ENCODE measurements at regions not wholly inside any gene's neighbourhood (a gene's known extent, or its start where the extent isn't known, plus 50 kb on each side); places are given as distances from the start of the nearest gene placed in this dataset.

DNA sequence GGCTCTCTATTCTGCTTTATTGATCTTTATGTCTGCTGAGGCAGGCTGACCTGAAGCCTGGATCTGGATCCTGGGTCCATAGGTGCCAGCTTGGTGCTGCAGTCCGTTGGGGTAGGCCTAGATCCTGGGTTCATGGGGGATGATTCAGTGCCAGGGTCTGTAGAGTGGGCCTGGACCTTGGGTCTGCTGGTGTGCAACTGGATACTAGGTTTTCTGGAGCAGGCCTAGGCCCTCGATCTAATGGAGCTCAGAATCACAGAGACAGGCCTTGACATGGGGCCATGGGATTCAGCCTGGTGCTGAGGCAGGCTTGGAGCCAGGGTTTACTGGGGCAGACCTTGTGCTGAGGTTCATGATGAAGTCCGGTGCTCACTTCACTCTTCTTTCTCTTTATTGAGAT, 358.6 kb downstream of the TEX13C start:
- no peak overlapping the region for H3K4me2 ChIP-seq (ENCODE audit: low read length)
- no peaks in the 10 kb centered on the region; the same call in 1 of the 2 replicates for H3K36me3 ChIP-seq (ENCODE audit: control insufficient read depth, low read length)
- H3K9me3 ChIP-seq (ENCODE audit: control insufficient read depth, insufficient read depth, low read length) = peaks cover 6% of the 10 kb centered on the region; the same call in 1 of the 2 replicates
- TF ChIP-seq, protein P1, sequence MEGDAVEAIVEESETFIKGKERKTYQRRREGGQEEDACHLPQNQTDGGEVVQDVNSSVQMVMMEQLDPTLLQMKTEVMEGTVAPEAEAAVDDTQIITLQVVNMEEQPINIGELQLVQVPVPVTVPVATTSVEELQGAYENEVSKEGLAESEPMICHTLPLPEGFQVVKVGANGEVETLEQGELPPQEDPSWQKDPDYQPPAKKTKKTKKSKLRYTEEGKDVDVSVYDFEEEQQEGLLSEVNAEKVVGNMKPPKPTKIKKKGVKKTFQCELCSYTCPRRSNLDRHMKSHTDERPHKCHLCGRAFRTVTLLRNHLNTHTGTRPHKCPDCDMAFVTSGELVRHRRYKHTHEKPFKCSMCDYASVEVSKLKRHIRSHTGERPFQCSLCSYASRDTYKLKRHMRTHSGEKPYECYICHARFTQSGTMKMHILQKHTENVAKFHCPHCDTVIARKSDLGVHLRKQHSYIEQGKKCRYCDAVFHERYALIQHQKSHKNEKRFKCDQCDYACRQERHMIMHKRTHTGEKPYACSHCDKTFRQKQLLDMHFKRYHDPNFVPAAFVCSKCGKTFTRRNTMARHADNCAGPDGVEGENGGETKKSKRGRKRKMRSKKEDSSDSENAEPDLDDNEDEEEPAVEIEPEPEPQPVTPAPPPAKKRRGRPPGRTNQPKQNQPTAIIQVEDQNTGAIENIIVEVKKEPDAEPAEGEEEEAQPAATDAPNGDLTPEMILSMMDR (IDR thresholded peaks at IDR 0.05; ENCODE audit: low read depth, low read length, poor library complexity, severe bottlenecking) = no peak
- no peak for TF ChIP-seq EZH2phosphoT487 (IDR thresholded peaks at IDR 0.05; ENCODE audit: borderline replicate concordance, low read length)
- H3K27ac ChIP-seq (ENCODE audit: low read depth, low read length) = no peak overlapping the region
- H3F3A ChIP-seq (ENCODE audit: control insufficient read depth, insufficient read depth) = peaks cover 7% of the 10 kb centered on the region; the same call in 1 of the 2 replicates
- peaks cover 43% of the 10 kb centered on the region for H3K4me1 ChIP-seq (ENCODE audit: control insufficient read depth, low read length)
- no peaks in the 10 kb centered on the region for H4K20me1 ChIP-seq (ENCODE audit: control insufficient read depth, insufficient read depth, low read depth, low read length)
- H3K79me2 ChIP-seq (ENCODE audit: control insufficient read depth, low read length) = no peaks in the 10 kb centered on the region
- H3K4me3 ChIP-seq (ENCODE audit: low read length) = no peak overlapping the region
- H3K27me3 ChIP-seq (ENCODE audit: control insufficient read depth, low read length) = no peaks in the 10 kb centered on the region
- no peaks in the 10 kb centered on the region for H3K9me2 ChIP-seq (replicated peaks; ENCODE audit: control insufficient read depth, low read length)

DNA sequence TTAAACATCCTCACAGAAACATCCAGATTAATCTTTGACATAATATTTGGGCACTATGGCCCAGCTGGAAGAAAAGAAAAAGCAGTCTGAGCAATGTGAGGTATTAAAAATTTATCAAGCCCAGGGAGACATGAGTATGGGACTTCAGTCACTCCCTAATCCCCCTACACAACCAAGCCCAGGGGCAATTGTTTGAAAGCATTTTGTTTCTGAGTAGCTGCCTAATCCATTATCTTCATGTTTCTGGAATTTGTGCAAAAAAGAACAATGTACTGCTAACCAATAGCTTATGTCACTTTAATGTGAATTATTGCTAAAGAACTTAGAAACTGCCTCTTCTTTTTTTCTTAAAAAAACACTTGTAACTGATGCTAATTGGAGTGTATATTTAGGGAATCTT, 360.7 kb downstream of the TEX13C start:
- no peaks in the 10 kb centered on the region for H4K20me1 ChIP-seq (ENCODE audit: control insufficient read depth, insufficient read depth, low read depth, low read length)
- H3K4me3 ChIP-seq (ENCODE audit: low read length) = peak overlapping the region; percentile 63
- no peaks in the 10 kb centered on the region for H3K79me2 ChIP-seq (ENCODE audit: control insufficient read depth, low read length)
- H3K4me1 ChIP-seq (ENCODE audit: control insufficient read depth, low read length) = peaks cover 44% of the 10 kb centered on the region
- H3K27me3 ChIP-seq (ENCODE audit: control insufficient read depth, low read length) = no peaks in the 10 kb centered on the region
- H3F3A ChIP-seq (ENCODE audit: control insufficient read depth, insufficient read depth) = peaks cover 7% of the 10 kb centered on the region; the same call in 1 of the 2 replicates
- H3K4me2 ChIP-seq (ENCODE audit: low read length) = peak overlapping the region; percentile 82
- no peaks in the 10 kb centered on the region for H3K9me2 ChIP-seq (replicated peaks; ENCODE audit: control insufficient read depth, low read length)
- peak overlapping the region; percentile 98 for H3K27ac ChIP-seq (ENCODE audit: low read depth, low read length)
- H3K9me3 ChIP-seq (ENCODE audit: control insufficient read depth, insufficient read depth, low read length) = no peaks in the 10 kb centered on the region
- no peaks in the 10 kb centered on the region; the same call in 1 of the 2 replicates for H3K36me3 ChIP-seq (ENCODE audit: control insufficient read depth, low read length)
- no peak for TF ChIP-seq EZH2phosphoT487 (IDR thresholded peaks at IDR 0.05; ENCODE audit: borderline replicate concordance, low read length)
- TF ChIP-seq, protein P1 (IDR thresholded peaks at IDR 0.05; ENCODE audit: low read depth, low read length, poor library complexity, severe bottlenecking) = no peak

DNA sequence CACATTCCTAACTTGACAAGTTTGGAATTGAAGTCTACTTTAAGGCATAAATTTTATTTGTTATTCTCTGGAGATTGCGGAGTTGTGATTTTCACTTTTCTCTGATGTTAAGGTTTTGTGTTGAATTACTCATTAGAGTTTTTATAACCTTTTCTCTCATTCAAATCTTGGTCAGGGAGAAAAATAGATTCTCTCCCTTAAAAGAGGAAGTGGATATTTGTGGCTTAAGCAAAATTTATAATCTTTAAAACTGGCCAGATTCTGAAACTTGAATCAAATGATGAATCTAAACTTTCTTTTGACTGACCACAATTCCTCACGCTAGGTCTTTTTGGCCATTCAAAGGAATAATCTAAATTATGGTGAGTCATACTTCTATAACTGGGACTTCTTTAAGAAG, 361.4 kb downstream of the TEX13C start:
- no peaks in the 10 kb centered on the region for H3K9me2 ChIP-seq (replicated peaks; ENCODE audit: control insufficient read depth, low read length)
- peak overlapping the region; percentile 98 for H3K27ac ChIP-seq (ENCODE audit: low read depth, low read length)
- H3K4me3 ChIP-seq (ENCODE audit: low read length) = peak overlapping the region; percentile 63
- H3K36me3 ChIP-seq (ENCODE audit: control insufficient read depth, low read length) = no peaks in the 10 kb centered on the region; the same call in 1 of the 2 replicates
- no peaks in the 10 kb centered on the region for H3K79me2 ChIP-seq (ENCODE audit: control insufficient read depth, low read length)
- TF ChIP-seq EZH2phosphoT487 (IDR thresholded peaks at IDR 0.05; ENCODE audit: borderline replicate concordance, low read length) = no peak
- TF ChIP-seq, protein P1 (IDR thresholded peaks at IDR 0.05; ENCODE audit: low read depth, low read length, poor library complexity, severe bottlenecking) = no peak
- H3K4me1 ChIP-seq (ENCODE audit: control insufficient read depth, low read length) = peaks cover 44% of the 10 kb centered on the region
- H3K27me3 ChIP-seq (ENCODE audit: control insufficient read depth, low read length) = no peaks in the 10 kb centered on the region
- no peaks in the 10 kb centered on the region for H4K20me1 ChIP-seq (ENCODE audit: control insufficient read depth, insufficient read depth, low read depth, low read length)
- H3K4me2 ChIP-seq (ENCODE audit: low read length) = peak overlapping the region; percentile 82
- no peaks in the 10 kb centered on the region for H3K9me3 ChIP-seq (ENCODE audit: control insufficient read depth, insufficient read depth, low read length)
- peaks cover 7% of the 10 kb centered on the region; the same call in 1 of the 2 replicates for H3F3A ChIP-seq (ENCODE audit: control insufficient read depth, insufficient read depth)
